GM12892 (cell line): ENCODE measurements at regions not wholly inside any gene's neighbourhood (a gene's known extent, or its start where the extent isn't known, plus 50 kb on each side); places are given as distances from the start of the nearest gene placed in this dataset.

Experiments
- POLR2A ChIP-seq: IDR thresholded peaks from 2 replicates; pipeline ENCODE4 v1.6.1; 2011; ENCODE audit warnings: low read depth, low read length, control low read depth
- POLR2AphosphoS5 ChIP-seq: IDR thresholded peaks from 2 replicates; pipeline ENCODE4 v1.6.1; 2011; ENCODE audit warnings: low read depth, low read length, control low read depth

GRCh38 chr3:6671363-6671762 is 189.6 kb upstream of the GRM7 start:
- no peak for TF ChIP-seq POLR2AphosphoS5
- TF ChIP-seq POLR2A: no peak
